Sigmoid colon (tissue), 6 donors: ENCODE measurements at regions not wholly inside any gene's neighbourhood (a gene's known extent, or its start where the extent isn't known, plus 50 kb on each side); places are given as distances from the start of the nearest gene placed in this dataset.

ENCODE experiments used
- DNase-seq: peaks from one replicate; pipeline ENCODE4 v3.0.0-alpha.2; 2019
- H3K27ac ChIP-seq, 4 donors: fragments of 200-600 bp; sonication (generic); one replicate each; pipeline ENCODE4 v1.5.1; 2016 to 2019; ENCODE audit warnings: mild to moderate bottlenecking in 1 of 4
- H3K27me3 ChIP-seq, 3 donors: fragments of 200-600 bp; sonication (generic); one replicate each; pipeline ENCODE4 v1.5.1; 2019; ENCODE audit warnings: mild to moderate bottlenecking in 1 of 3
- H3K36me3 ChIP-seq, 4 donors: fragments of 200-600 bp; sonication (generic); one replicate each; pipeline ENCODE4 v1.5.1; 2016 to 2019
- H3K4me1 ChIP-seq, 4 donors: fragments of 200-600 bp; sonication (generic); one replicate each; pipeline ENCODE4 v1.5.1; 2017 to 2019
- H3K4me3 ChIP-seq, 4 donors: fragments of 200-600 bp; sonication (generic); one replicate each; pipeline ENCODE4 v1.5.1; 2017 to 2019; ENCODE audit warnings: mild to moderate bottlenecking in 2 of 4, moderate library complexity in 1 of 4
- H3K9me3 ChIP-seq, 4 donors: fragments of 200-600 bp in 3 of 4; sonication (generic) in 3 of 4; one replicate each; pipeline versions ENCODE4 v1.5.1 to v1.6.1; 2013 to 2019
- EP300 ChIP-seq, 4 donors: sonication (generic); formaldehyde crosslinking; IDR thresholded peaks; one replicate each; pipeline ENCODE4 v1.6.1; 2017; ENCODE audit warnings: antibody characterized with exemption in 4 of 4
- POLR2A ChIP-seq, 2 donors: fragments of 450-650 bp; IDR thresholded peaks; one replicate each; pipeline ENCODE4 v1.6.1; 2016; ENCODE audit warnings: antibody characterized with exemption in 2 of 2, mild to moderate bottlenecking in 2 of 2, moderate library complexity in 2 of 2
- POLR2AphosphoS5 ChIP-seq, 4 donors: sonication (generic); formaldehyde crosslinking; IDR thresholded peaks; one replicate each; pipeline ENCODE4 v1.6.1; 2017; ENCODE audit warnings: antibody characterized with exemption in 4 of 4
- WGBS, 2 donors: extraction: QIAGEN DNeasy Blood & Tissue Kit; methylation state at CpG; one replicate each; pipeline ENCODE4 v1.1.7; 2013; 5-methylcytosine and 5-hydroxymethylcytosine counted together
- intact Hi-C: fragments of 100-400 bp; cut with DNase I; formaldehyde crosslinking; loops from one replicate; pipeline ENCODE4 v1.15.1; 2023
- TF ChIP-seq, protein P1 (sequence below), 4 experiments: fragments of 450-650 bp in 3 of 4; fragments of 200-600 bp in 1 of 4; IDR thresholded peaks; one replicate each; pipeline ENCODE4 v1.5.1; 2016 to 2019; ENCODE audit warnings: antibody characterized with exemption in 4 of 4, mild to moderate bottlenecking in 3 of 4, moderate library complexity in 2 of 4
- donor health status: healthy with polysubstance abuse.
- donor health status: healthy.

DNA sequence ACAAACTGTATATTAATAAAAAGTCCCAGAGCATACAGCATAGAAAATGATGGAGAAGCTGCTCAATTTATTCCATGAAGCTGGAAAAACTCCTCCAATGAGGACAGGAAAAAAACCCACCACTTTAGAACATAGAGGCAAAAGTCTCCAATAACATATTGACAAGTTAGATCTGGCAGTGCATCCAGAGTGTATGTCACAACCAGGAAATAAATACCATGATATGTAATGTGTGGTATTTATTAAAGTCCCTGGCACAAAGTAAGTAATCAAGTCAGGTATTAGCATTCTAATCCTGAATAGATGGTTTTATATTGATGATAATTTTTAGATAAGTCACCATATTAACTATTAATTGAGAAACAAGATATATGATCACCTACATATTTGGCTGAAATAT lies 427.3 kb upstream of the HS6ST1 start:
- intact Hi-C loops, result no loop called here
- no peak for DNase-seq
- Histone ChIP-seq H3K27me3 (peaks cover 0 to 5% (median 0%) of the 10 kb centered on the region in 3 donors), H3K27ac (no peak overlapping the region), H3K9me3 (no peaks in the 10 kb centered on the region), H3K4me1 (no peaks in the 10 kb centered on the region), H3K36me3 (no peaks in the 10 kb centered on the region), H3K4me3 (no peak overlapping the region)
- no peak for TF ChIP-seq EP300 (IDR thresholded peaks at IDR 0.05)

DNA sequence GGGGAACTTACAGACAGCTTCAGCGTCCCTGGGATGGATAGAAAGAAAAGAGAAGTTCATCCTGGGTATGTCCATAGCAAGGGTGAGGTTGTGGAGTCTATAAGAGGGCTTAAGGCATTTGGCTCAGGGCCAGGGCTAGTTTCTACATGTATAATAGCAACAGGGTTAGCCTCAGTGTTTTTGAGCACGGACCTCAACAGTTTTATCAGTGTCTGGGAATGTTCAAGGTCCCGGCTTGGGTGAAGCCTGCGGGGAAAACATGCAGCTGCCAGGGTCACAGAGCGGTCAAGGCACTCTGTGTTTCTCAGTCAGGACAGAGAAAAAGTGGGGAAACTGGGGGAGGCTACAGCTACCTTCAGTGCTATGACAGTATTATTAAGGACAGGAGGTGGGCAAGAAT lies 427.7 kb upstream of the HS6ST1 start:
- Histone ChIP-seq H3K36me3 (no peaks in the 10 kb centered on the region), H3K4me3 (no peak overlapping the region), H3K27me3 (peaks cover 0 to 5% (median 0%) of the 10 kb centered on the region in 3 donors), H3K9me3 (no peaks in the 10 kb centered on the region), H3K27ac (no peak overlapping the region), H3K4me1 (no peaks in the 10 kb centered on the region)
- DNase-seq, result no peak
- 24 to 56% methylated on average over 5 of the region's 5 CpGs for WGBS, 2 donors
- intact Hi-C loops, result no loop called here
- no peak for TF ChIP-seq POLR2A (IDR thresholded peaks at IDR 0.05)
- TF ChIP-seq, protein P1, sequence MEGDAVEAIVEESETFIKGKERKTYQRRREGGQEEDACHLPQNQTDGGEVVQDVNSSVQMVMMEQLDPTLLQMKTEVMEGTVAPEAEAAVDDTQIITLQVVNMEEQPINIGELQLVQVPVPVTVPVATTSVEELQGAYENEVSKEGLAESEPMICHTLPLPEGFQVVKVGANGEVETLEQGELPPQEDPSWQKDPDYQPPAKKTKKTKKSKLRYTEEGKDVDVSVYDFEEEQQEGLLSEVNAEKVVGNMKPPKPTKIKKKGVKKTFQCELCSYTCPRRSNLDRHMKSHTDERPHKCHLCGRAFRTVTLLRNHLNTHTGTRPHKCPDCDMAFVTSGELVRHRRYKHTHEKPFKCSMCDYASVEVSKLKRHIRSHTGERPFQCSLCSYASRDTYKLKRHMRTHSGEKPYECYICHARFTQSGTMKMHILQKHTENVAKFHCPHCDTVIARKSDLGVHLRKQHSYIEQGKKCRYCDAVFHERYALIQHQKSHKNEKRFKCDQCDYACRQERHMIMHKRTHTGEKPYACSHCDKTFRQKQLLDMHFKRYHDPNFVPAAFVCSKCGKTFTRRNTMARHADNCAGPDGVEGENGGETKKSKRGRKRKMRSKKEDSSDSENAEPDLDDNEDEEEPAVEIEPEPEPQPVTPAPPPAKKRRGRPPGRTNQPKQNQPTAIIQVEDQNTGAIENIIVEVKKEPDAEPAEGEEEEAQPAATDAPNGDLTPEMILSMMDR (IDR thresholded peaks at IDR 0.05), result no peak
- TF ChIP-seq POLR2AphosphoS5 (IDR thresholded peaks at IDR 0.05), result no peak
- TF ChIP-seq EP300 (IDR thresholded peaks at IDR 0.05), result no peak

- Histone ChIP-seq H3K4me3 (no peak overlapping the region), H3K4me1 (no peaks in the 10 kb centered on the region), H3K9me3 (no peaks in the 10 kb centered on the region), H3K27ac (no peak overlapping the region), H3K27me3 (peaks cover 0 to 5% (median 0%) of the 10 kb centered on the region in 3 donors), H3K36me3 (no peaks in the 10 kb centered on the region)
- intact Hi-C loops, result no loop called here
- TF ChIP-seq EP300 (IDR thresholded peaks at IDR 0.05) (no peak), POLR2A (IDR thresholded peaks at IDR 0.05) (no peak), POLR2AphosphoS5 (IDR thresholded peaks at IDR 0.05) (no peak)
- TF ChIP-seq, protein P1 (IDR thresholded peaks at IDR 0.05), result no peak
- no peak for DNase-seq
- WGBS, 2 donors, result 80 to 82% methylated on average over 10 of the region's 10 CpGs
Measured at GRCh38 chr2:128748336-128748735, 429.7 kb upstream of the HS6ST1 start.

DNA sequence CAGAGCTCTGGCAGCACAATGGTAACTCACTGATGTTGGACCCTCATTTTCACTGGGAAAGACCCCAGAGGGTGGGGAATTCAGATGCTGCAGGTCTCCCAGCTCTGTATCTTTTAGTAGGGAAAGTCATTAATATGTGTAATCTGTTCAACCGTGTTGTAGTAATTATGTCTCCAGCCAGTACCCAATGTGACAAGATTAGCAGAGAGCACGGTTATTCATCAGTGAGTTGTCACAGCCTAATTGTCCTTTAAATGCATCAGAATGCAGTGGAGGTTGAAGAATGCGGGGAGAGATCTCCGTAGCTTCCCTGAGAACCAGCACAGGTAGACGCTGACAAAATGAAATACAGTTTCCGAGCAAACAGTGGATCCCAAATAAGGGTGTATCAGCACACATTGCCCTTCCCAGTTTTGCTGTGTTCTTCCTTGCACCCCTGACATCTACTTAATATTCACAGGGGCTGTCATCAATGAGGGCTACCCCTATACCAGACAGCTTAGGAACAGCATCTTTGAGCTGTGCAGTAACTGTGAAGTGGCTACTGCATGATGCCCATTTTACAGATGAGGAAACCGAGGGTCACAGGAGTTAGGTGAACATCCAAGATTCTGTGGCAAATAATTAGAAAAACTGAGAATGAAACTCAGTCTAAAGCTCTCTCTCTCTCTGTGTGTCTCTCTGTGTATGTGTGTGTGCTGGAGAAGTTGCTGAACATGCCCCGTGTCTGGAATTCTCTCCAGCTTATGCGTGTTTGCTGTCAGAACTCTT lies 430.4 kb upstream of the HS6ST1 start:
- no peak overlapping the region for H3K4me3 ChIP-seq
- intact Hi-C loops, result no loop called here
- peaks cover 0 to 5% (median 0%) of the 10 kb centered on the region in 3 donors for H3K27me3 ChIP-seq
- H3K36me3 ChIP-seq, result no peaks in the 10 kb centered on the region
- DNase-seq, result no peak
- H3K4me1 ChIP-seq, result no peaks in the 10 kb centered on the region
- WGBS, 2 donors, result 86 to 93% methylated on average over 9 of the region's 9 CpGs
- H3K9me3 ChIP-seq, result no peaks in the 10 kb centered on the region
- TF ChIP-seq POLR2A (IDR thresholded peaks at IDR 0.05), result no peak
- no peak overlapping the region for H3K27ac ChIP-seq

- no peak for DNase-seq
Measured at GRCh38 chr2:128750328-128751165, 431.9 kb upstream of the HS6ST1 start.

More at GRCh38 chr2:128750328-128751165, 431.9 kb upstream of the HS6ST1 start:
- H3K27ac ChIP-seq, result no peak overlapping the region
- intact Hi-C loops, result no loop called here
- H3K27me3 ChIP-seq, result peaks cover 0 to 5% (median 0%) of the 10 kb centered on the region in 3 donors
- H3K9me3 ChIP-seq, result no peaks in the 10 kb centered on the region
- H3K36me3 ChIP-seq, result no peaks in the 10 kb centered on the region
- WGBS, 2 donors, result 77 to 80% methylated on average over 12 of the region's 12 CpGs
- TF ChIP-seq POLR2A (IDR thresholded peaks at IDR 0.05) (no peak), POLR2AphosphoS5 (IDR thresholded peaks at IDR 0.05) (no peak), EP300 (IDR thresholded peaks at IDR 0.05) (no peak)
- TF ChIP-seq, protein P1 (IDR thresholded peaks at IDR 0.05), result no peak
- H3K4me3 ChIP-seq, result no peak overlapping the region
- no peaks in the 10 kb centered on the region for H3K4me1 ChIP-seq
